Heart right ventricle (tissue), 16 donors: ENCODE measurements at regions not wholly inside any gene's neighbourhood (a gene's known extent, or its start where the extent isn't known, plus 50 kb on each side); places are given as distances from the start of the nearest gene placed in this dataset.

Experiments
- ATAC-seq, 8 donors: fragments of 200-7000 bp; cut with Tn5 transposase; one replicate each; pipeline ENCODE4 v1.9.1; 2020; ENCODE audit warnings: mild to moderate bottlenecking in 8 of 8, moderate library complexity in 8 of 8, moderate number of reproducible peaks in 1 of 8
- DNase-seq, 2 donors: peaks; one replicate each; pipeline ENCODE4 v3.0.0-alpha.2; 2020
- H3K27ac ChIP-seq, 10 donors: fragments of 200-600 bp; sonication (generic) in 2 of 10; one replicate each; pipeline versions ENCODE4 v1.5.0 to v1.8.0; 2020 to 2022; ENCODE audit warnings: mild to moderate bottlenecking in 3 of 10
- H3K27me3 ChIP-seq, 7 donors: fragments of 200-600 bp; one replicate each; pipeline ENCODE4 v1.8.0; 2021 to 2022; ENCODE audit warnings: mild to moderate bottlenecking in 2 of 7
- H3K36me3 ChIP-seq, 9 donors: fragments of 200-600 bp; sonication (generic) in 1 of 9; one replicate each; pipeline versions ENCODE4 v1.5.0 to v1.8.0; 2020 to 2022; ENCODE audit warnings: mild to moderate bottlenecking in 2 of 9
- H3K4me1 ChIP-seq, 9 donors: fragments of 200-600 bp; sonication (generic) in 1 of 9; one replicate each; pipeline versions ENCODE4 v1.5.0 to v1.8.0; 2020 to 2022; ENCODE audit warnings: mild to moderate bottlenecking in 4 of 9
- H3K4me3 ChIP-seq, 10 donors: fragments of 200-600 bp; sonication (generic) in 2 of 10; one replicate each; pipeline versions ENCODE4 v1.5.0 to v1.8.0; 2020 to 2022; ENCODE audit warnings: mild to moderate bottlenecking in 7 of 10, moderate library complexity in 2 of 10
- H3K9me3 ChIP-seq, 11 donors: fragments of 200-600 bp in 10 of 11; sonication (generic) in 2 of 11; one replicate each; pipeline versions ENCODE4 v1.5.0 to v1.8.0; 2013 to 2022; ENCODE audit warnings: mild to moderate bottlenecking in 2 of 11, control low read depth in 1 of 11, moderate library complexity in 1 of 11
- WGBS, 2 donors: extraction: QIAGEN DNeasy Blood & Tissue Kit; methylation state at CpG; one replicate each; pipeline ENCODE4 v1.1.7; 2013; ENCODE audit warnings: inconsistent platforms in 1 of 2; 5-methylcytosine and 5-hydroxymethylcytosine counted together
- intact Hi-C, 10 donors: fragments of 100-400 bp; cut with DNase I; formaldehyde crosslinking; loops; one replicate each; pipeline versions ENCODE4 v1.11.1 to v1.14.2; 2022
- TF ChIP-seq, protein P1 (sequence below), 9 donors: fragments of 200-600 bp; sonication (generic) in 2 of 9; IDR thresholded peaks; one replicate each; pipeline versions ENCODE4 v1.5.0 to v1.8.0; 2021 to 2022; ENCODE audit warnings: antibody characterized with exemption in 9 of 9, mild to moderate bottlenecking in 5 of 9, moderate library complexity in 1 of 9
- donor health status: Arrhythmogenic right ventricular cardiomyopathy.
- donor health status: ischemic (EF 13 %, LVEDD 7.1; RV severe dilation, severe dysfunction).
- donor health status: healthy with polysubstance abuse.
- donor health status: DM: no; HTN: yes; CAD: no.
- donor health status: DM: no; HTN: no; CAD: no.
- donor health status: ischemic (EF 25% LVEDD 6.9; RV normal size, moderate dysfunction).
- donor health status: ischemic (EF 25% LVEDD 5.7; RV mildly dilated, moderate dysfunction).
- donor health status: healthy.
- donor health status: DM: yes; HTN: yes; CAD: no.
- donor health status: Ischemic cardiomyopathy.
- donor health status: ischemic (EF 35%, LVEDD 5.7; RV mildly dilated, moderate dysfunction).
- donor health status: nonischemic (EF 11% LVEDD 7.7; RV severe dilation, severe dysfunction).
- donor health status: DM: yes; HTN: yes; CAD: no.
- donor health status: PGD.
- donor health status: ischemic (EF 29% LVEDD 5.4; RV normal size, mild dysfunction).
- donor health status: nonischemic (EF 23%, LVEDD 6.1; RV moderate dilation, normal function).

DNA sequence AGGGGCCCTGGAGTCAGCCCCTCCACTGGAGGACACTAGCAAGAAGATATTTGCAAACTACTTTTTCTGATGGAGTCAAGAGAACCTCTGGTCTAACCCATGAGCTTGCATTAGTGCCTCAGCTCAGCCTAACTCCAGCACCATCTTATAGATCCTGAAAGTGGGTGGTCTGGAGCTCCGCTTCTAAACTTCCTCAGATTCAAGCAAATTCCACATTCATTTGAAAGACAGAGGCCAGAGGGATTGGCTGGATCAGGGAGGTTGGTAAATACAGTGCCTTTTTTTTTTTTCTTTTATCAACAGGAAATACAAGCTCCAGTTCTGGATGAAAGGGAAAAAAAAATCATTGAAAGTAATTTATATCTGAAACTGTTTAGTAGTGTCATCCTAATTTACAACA, 99.9 kb downstream of the ENC1 start:
- no peak overlapping the region for H3K4me3 ChIP-seq
- H3K27ac ChIP-seq = peak overlapping the region in 5 of 10 donors; percentile 10 to 44 (median 29)
- intact Hi-C loops = loop anchor here in 2 of 10 donors (10.0 kb wide), 2 partner anchors 66 to 94 kb away; no protein-coding TSS in a partner anchor
- peaks cover 0 to 4% (median 0%) of the 10 kb centered on the region in 7 donors for H3K27me3 ChIP-seq
- no peaks in the 10 kb centered on the region for H3K36me3 ChIP-seq
- WGBS, 2 donors = 55 to 76% methylated on average over 1 of the region's 1 CpG
- DNase-seq (no peak), ATAC-seq (no peak)
- TF ChIP-seq, protein P1, sequence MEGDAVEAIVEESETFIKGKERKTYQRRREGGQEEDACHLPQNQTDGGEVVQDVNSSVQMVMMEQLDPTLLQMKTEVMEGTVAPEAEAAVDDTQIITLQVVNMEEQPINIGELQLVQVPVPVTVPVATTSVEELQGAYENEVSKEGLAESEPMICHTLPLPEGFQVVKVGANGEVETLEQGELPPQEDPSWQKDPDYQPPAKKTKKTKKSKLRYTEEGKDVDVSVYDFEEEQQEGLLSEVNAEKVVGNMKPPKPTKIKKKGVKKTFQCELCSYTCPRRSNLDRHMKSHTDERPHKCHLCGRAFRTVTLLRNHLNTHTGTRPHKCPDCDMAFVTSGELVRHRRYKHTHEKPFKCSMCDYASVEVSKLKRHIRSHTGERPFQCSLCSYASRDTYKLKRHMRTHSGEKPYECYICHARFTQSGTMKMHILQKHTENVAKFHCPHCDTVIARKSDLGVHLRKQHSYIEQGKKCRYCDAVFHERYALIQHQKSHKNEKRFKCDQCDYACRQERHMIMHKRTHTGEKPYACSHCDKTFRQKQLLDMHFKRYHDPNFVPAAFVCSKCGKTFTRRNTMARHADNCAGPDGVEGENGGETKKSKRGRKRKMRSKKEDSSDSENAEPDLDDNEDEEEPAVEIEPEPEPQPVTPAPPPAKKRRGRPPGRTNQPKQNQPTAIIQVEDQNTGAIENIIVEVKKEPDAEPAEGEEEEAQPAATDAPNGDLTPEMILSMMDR (IDR thresholded peaks at IDR 0.05) = no peak
- peaks cover 3 to 46% (median 25%) of the 10 kb centered on the region in 9 donors for H3K4me1 ChIP-seq
- peaks cover 0 to under 1% (median 0%) of the 10 kb centered on the region in 11 donors for H3K9me3 ChIP-seq

DNA sequence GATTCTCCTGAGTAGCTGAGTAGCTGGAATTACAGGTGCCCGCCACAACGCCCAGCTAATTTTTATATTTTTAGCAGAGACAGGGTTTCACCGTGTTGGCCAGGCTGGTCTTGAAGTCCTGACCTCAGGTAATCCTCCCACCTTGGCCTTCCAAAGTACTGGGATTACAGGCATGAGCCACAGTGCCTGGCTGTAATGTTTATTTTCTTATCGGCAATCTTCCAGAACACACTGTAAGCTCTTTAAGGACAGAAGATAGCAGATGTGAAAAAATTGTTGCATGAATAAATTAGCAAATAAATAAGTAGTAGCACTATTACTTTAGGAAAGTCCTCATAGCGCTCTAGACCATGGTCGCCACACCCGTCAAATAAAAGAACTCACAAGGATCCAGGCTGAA, 100.5 kb downstream of the ENC1 start:
- ATAC-seq = no peak
- TF ChIP-seq, protein P1 (IDR thresholded peaks at IDR 0.05) = no peak
- Histone ChIP-seq H3K36me3 (no peaks in the 10 kb centered on the region), H3K27me3 (peaks cover 0 to 4% (median 0%) of the 10 kb centered on the region in 7 donors), H3K27ac (peak overlapping the region in 2 of 10 donors; percentile 44 to 60), H3K9me3 (peaks cover 0 to 7% (median 0%) of the 10 kb centered on the region in 11 donors), H3K4me1 (peaks cover 3 to 46% (median 25%) of the 10 kb centered on the region in 9 donors), H3K4me3 (no peak overlapping the region)
- no peak for DNase-seq
- intact Hi-C loops = loop anchor here in 4 of 10 donors (2.0 to 10.0 kb wide), 4 partner anchors 65 to 155 kb away; partner anchors contain the start of gene ENC1 (in 1 of the 4)
- WGBS, 2 donors = 77 to 78% methylated on average over 7 of the region's 7 CpGs

DNA sequence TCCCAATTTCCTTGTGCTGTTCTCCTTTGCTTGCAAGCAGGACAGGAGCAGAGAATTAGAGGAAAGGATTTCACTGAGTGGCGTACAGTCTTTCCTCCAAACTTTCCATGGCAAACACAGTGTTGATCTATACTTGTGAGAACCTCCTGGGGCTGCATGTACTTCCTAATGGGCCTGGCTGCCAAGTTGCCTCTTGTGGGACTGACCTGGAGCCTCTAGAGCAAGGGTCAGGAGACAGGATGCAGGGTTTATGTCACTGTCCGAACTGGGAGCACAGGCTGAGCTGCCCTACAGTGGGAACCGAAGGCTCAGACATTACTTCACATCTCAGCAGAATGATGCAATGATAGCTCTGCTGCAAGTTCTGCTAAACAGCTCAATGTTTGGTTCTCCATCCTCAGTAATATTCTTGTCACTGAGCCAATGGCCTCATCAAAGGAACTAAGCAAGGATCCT, 102.3 kb downstream of the ENC1 start:
- WGBS, 2 donors = 20 to 38% methylated on average over 3 of the region's 3 CpGs
- no peaks in the 10 kb centered on the region for H3K27me3 ChIP-seq
- H3K4me3 ChIP-seq = no peak overlapping the region
- no peaks in the 10 kb centered on the region for H3K36me3 ChIP-seq
- peak overlapping the region in 8 of 10 donors; percentile 2 to 81 (median 41) for H3K27ac ChIP-seq
- H3K9me3 ChIP-seq = peaks cover 0 to 24% (median 8%) of the 10 kb centered on the region in 11 donors
- H3K4me1 ChIP-seq = peaks cover 3 to 46% (median 25%) of the 10 kb centered on the region in 9 donors
- peak; percentile 92 to 98 (median 97) for ATAC-seq
- intact Hi-C loops = loop anchor here in 3 of 10 donors (2.0 to 10.0 kb wide), 3 partner anchors 97 to 153 kb away; partner anchors contain the start of gene ENC1 (in 1 of the 3)
- TF ChIP-seq, protein P1 (IDR thresholded peaks at IDR 0.05) = no peak
- DNase-seq = peak; percentile 61 to 80

DNA sequence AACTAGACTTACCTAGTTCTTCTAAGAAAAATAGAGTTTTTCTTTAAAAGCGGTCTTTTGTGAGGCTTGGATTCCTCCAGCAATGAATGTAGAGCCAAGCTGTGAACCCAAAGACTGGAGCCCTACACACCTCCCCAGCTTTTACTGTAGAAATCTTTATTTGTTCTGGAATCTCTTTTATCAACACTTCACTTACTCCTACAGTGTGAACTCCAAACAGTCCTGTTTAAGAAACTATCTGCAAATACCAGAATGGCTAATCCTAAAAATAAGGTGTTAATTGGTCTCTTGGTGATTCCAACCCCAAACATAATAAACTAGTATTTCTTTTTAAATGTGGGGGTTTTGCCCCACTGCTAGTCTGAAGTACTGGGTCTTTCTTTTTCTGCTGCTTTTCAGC, 103.9 kb downstream of the ENC1 start:
- intact Hi-C loops = loop anchor here in 2 of 10 donors (10.0 kb wide), 2 partner anchors 98 to 152 kb away; no protein-coding TSS in a partner anchor
- TF ChIP-seq, protein P1 (IDR thresholded peaks at IDR 0.05) = no peak
- WGBS, 2 donors = 77 to 91% methylated on average over 1 of the region's 1 CpG
- ATAC-seq = no peak
- Histone ChIP-seq H3K27ac (peak overlapping the region in 2 of 10 donors; percentile 81), H3K4me1 (peaks cover 3 to 45% (median 25%) of the 10 kb centered on the region in 9 donors), H3K9me3 (peaks cover 0 to 38% (median 8%) of the 10 kb centered on the region in 11 donors), H3K4me3 (no peak overlapping the region), H3K36me3 (no peaks in the 10 kb centered on the region), H3K27me3 (no peaks in the 10 kb centered on the region)
- no peak for DNase-seq
